Type B pancreatic cell (in vitro differentiated cells): ENCODE measurements at regions not wholly inside any gene's neighbourhood (a gene's known extent, or its start where the extent isn't known, plus 50 kb on each side); places are given as distances from the start of the nearest gene placed in this dataset.

Experiments
- DNase-seq: peaks from one replicate; pipeline ENCODE4 v3.0.0; 2021; ENCODE audit warnings: mixed read lengths; ENCODE audit not compliant: unreplicated experiment; ENCODE audit errors: extremely low spot score
- H3K27ac Mint-ChIP-seq: 2 replicates; pipeline ENCODE4 v1.8.0; 2021; ENCODE audit warnings: mild to moderate bottlenecking, mixed read lengths
- H3K27me3 Mint-ChIP-seq: 2 replicates; pipeline ENCODE4 v1.8.0; 2021; ENCODE audit warnings: mixed read lengths
- H3K36me3 Mint-ChIP-seq: 2 replicates; pipeline ENCODE4 v1.8.0; 2021; ENCODE audit warnings: mixed read lengths
- H3K4me1 Mint-ChIP-seq: one replicate; pipeline ENCODE4 v1.8.0; 2021; ENCODE audit warnings: mixed read lengths; ENCODE audit not compliant: unreplicated experiment
- H3K4me3 Mint-ChIP-seq: 2 replicates; pipeline ENCODE4 v1.8.0; 2021; ENCODE audit warnings: mild to moderate bottlenecking, mixed read lengths
- H3K9me3 Mint-ChIP-seq: 2 replicates; pipeline ENCODE4 v1.8.0; 2021; ENCODE audit warnings: mixed read lengths
- TF ChIP-seq, protein P1 (sequence below): fragments of 200-600 bp; sonication (generic); conservative IDR thresholded peaks from 2 replicates; pipeline ENCODE4 v1.5.0; 2021; ENCODE audit warnings: antibody characterized with exemption, mild to moderate bottlenecking

- no peak overlapping the region for H3K27ac Mint-ChIP-seq
- H3K4me3 Mint-ChIP-seq, result no peak overlapping the region
- TF ChIP-seq, protein P1, sequence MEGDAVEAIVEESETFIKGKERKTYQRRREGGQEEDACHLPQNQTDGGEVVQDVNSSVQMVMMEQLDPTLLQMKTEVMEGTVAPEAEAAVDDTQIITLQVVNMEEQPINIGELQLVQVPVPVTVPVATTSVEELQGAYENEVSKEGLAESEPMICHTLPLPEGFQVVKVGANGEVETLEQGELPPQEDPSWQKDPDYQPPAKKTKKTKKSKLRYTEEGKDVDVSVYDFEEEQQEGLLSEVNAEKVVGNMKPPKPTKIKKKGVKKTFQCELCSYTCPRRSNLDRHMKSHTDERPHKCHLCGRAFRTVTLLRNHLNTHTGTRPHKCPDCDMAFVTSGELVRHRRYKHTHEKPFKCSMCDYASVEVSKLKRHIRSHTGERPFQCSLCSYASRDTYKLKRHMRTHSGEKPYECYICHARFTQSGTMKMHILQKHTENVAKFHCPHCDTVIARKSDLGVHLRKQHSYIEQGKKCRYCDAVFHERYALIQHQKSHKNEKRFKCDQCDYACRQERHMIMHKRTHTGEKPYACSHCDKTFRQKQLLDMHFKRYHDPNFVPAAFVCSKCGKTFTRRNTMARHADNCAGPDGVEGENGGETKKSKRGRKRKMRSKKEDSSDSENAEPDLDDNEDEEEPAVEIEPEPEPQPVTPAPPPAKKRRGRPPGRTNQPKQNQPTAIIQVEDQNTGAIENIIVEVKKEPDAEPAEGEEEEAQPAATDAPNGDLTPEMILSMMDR, result no peak
- peaks cover 4% of the 10 kb centered on the region for H3K9me3 Mint-ChIP-seq
- no peaks in the 10 kb centered on the region for H3K4me1 Mint-ChIP-seq
- no peak for DNase-seq
- no peaks in the 10 kb centered on the region for H3K36me3 Mint-ChIP-seq
- no peaks in the 10 kb centered on the region for H3K27me3 Mint-ChIP-seq
Observed at GRCh38 chr7:89813081-89813480, 341.2 kb upstream of the STEAP1 start.

DNA sequence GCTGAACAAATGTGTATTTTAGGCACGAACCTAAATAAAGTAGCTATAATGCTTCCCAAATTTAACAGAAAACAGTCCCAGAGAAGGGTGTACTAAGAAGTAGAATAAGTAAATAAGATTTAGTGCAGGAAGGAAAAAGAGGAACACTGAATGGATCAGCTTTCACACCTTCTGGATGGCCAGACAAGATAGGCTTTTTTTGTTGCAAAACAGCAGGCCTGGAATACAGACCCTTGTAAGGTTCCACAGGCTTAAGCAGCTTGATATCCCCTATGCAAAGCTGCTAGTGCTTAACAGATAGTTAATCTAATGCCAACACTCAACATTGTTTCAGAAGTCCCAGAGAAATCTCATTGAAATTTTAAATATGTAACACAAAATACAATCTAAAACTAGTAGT is 328.1 kb upstream of the STEAP1 start:
- H3K4me3 Mint-ChIP-seq, result no peak overlapping the region
- no peaks in the 10 kb centered on the region for H3K36me3 Mint-ChIP-seq
- H3K27ac Mint-ChIP-seq, result no peak overlapping the region
- DNase-seq, result no peak
- no peaks in the 10 kb centered on the region for H3K27me3 Mint-ChIP-seq
- TF ChIP-seq, protein P1, result no peak
- H3K4me1 Mint-ChIP-seq, result no peaks in the 10 kb centered on the region
- no peaks in the 10 kb centered on the region for H3K9me3 Mint-ChIP-seq

DNA sequence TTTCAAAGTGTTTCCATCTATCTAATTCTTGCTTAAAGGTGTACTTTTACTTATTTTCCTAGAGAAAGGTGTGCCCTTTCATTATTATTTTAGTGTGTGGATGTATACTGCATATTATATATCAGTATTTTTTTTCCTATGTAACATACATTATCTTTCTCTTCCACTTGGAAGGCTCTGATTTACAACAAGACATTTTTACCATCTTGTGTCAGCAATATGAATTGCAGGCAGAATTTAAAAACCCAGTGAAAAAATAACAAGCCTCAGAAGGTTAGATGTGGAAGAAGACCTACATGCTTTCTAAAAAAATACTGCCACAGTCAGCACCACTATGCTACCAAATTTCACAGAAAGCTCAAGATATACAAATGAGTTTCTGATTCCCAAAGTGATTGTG is 327.7 kb upstream of the STEAP1 start:
- no peaks in the 10 kb centered on the region for H3K4me1 Mint-ChIP-seq
- H3K27me3 Mint-ChIP-seq, result no peaks in the 10 kb centered on the region
- no peak overlapping the region for H3K27ac Mint-ChIP-seq
- TF ChIP-seq, protein P1, result no peak
- no peak overlapping the region for H3K4me3 Mint-ChIP-seq
- H3K36me3 Mint-ChIP-seq, result no peaks in the 10 kb centered on the region
- no peaks in the 10 kb centered on the region for H3K9me3 Mint-ChIP-seq
- no peak for DNase-seq

GRCh38 chr7:89837515-89837914 is 316.8 kb upstream of the STEAP1 start:
- Mint-ChIP-seq H3K27ac (no peak overlapping the region), H3K4me1 (no peaks in the 10 kb centered on the region), H3K36me3 (no peaks in the 10 kb centered on the region), H3K9me3 (no peaks in the 10 kb centered on the region), H3K4me3 (no peak overlapping the region), H3K27me3 (no peaks in the 10 kb centered on the region)
- TF ChIP-seq, protein P1, result no peak
- DNase-seq, result no peak

- Mint-ChIP-seq H3K36me3 (no peaks in the 10 kb centered on the region), H3K27ac (no peak overlapping the region), H3K4me1 (no peaks in the 10 kb centered on the region), H3K9me3 (no peaks in the 10 kb centered on the region), H3K4me3 (no peak overlapping the region), H3K27me3 (no peaks in the 10 kb centered on the region)
- TF ChIP-seq, protein P1, result no peak
- no peak for DNase-seq
Observed at GRCh38 chr7:89839329-89839728, 314.9 kb upstream of the STEAP1 start.

GRCh38 chr7:89845952-89846351 is 308.3 kb upstream of the STEAP1 start:
- Mint-ChIP-seq H3K36me3 (no peaks in the 10 kb centered on the region), H3K4me3 (no peak overlapping the region), H3K4me1 (no peaks in the 10 kb centered on the region), H3K27me3 (no peaks in the 10 kb centered on the region), H3K9me3 (no peaks in the 10 kb centered on the region), H3K27ac (no peak overlapping the region)
- DNase-seq, result no peak
- TF ChIP-seq, protein P1, result no peak
